NCI-H526 (cell line): ENCODE measurements at regions not wholly inside any gene's neighbourhood (a gene's known extent, or its start where the extent isn't known, plus 50 kb on each side); places are given as distances from the start of the nearest gene placed in this dataset.

Experiments
- DNase-seq, 2 experiments: peaks; one replicate each; lab custom pipeline; 2025; lab: John Stamatoyannopoulos, UW

DNA sequence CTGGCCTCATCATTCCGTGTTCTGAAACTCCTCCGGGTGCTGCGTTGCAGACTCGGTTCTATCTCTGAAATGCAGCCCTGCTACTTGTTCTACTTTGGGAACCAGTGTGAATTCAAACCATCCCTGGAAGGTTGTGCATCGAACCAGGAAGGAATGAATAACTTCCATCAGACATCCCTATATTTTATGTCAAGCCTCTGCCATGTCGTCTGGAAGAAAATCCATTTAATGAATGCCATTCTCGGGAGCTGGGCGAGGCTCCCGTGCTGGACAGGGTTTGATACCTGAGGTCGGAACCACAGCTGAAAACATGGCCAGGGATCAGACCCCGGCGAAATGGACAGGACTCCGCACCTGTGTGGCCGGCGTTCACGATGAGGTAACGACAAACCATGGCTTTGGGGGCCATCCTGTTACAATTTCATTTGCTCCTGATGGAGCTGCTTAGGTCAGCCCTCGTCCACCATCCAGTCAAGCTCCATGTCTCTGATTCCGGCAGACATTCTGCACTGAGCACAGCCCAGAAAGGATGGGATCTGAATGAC lies 821.6 kb downstream of the GALR1 start:
- DNase-seq: peak in 1 of 2 experiments; percentile 27

DNA sequence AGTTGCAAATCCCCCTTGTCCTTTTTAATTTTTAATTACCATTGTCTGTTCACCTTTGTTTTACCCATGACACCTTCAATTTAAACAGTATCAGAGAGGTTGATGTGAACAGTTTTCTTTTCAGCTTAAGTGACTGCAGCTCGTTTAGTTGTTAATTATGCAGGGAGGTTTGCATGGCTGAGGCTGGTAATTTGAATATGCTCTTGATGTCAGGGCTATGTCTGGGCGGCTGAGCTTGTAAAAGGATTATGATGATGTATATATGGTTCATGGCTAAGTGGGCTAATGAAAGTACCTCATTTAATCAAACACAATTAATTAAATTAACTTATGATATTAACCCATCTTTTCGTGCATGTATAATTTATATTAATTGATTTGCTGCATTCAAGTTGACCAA lies 822.1 kb downstream of the GALR1 start:
- peak in 1 of 2 experiments; percentile 56 for DNase-seq

DNA sequence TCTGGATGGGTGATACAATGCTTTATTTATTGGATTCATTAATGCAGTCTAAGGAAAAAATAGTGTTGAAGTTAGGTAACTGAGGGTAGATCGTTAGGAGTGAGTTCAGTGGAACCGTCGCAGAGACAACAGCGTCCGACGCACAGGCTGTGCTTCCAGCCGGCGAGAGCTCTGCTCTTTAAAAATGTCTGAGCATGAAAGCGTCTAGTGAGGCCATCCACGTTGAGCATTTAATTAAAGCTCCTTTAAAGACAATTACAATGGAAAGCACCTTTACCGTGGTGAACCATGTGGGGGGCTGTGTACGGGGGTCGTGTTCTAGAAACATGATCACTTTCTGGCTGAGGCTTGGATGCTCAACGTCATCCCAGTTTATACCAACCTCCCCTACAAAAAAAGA lies 822.7 kb downstream of the GALR1 start:
- DNase-seq: no peak

DNA sequence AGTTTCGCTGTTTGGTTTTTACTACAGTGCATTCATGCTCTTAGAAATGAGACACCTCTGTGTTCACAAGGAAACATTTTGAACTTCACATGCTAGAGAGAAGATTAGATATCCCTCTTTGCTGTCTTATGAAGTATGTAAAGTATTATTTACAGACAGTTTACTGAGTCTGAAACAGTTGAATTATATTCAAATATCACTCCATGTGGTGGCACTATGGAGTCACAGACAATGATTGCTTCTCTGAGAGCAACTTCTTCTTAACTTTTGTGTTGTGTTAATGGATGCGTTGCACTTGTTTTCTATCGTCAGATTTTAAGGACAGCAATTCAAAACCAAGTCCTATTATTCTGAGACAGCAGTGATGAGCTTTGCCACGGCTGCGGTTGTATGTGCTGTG lies 823.6 kb downstream of the GALR1 start:
- DNase-seq: peak in 1 of 2 experiments; percentile 13

DNA sequence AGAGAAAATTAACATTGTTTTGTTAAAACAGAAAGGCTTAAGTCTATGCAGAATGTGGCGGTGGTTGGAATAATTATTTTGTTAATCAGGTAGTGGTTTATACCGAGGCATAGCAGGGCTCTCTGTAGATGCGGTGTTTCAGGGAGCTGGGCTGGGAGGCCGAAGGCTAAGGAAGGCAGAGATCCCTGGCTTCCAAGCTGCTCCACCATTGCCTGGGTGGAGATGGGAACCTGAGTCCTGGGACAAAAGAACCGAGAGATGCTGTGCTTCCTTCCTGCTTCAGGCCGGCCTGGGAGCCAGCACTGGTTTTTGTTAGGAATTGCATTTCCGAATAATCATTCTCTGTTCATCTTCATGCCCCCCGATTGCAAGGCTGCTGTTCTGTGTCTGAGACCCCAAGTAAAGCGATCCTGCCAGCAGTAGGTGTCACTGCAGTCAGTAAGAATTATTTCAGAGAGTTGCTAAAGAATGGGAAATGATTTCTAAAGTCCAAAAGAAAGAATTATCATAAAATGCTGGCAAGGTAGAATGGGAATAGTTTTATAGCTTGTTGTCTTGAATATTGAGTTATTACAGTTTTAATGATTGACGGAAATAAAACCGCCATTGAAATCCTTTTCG lies 824.9 kb downstream of the GALR1 start:
- DNase-seq: no peak

DNA sequence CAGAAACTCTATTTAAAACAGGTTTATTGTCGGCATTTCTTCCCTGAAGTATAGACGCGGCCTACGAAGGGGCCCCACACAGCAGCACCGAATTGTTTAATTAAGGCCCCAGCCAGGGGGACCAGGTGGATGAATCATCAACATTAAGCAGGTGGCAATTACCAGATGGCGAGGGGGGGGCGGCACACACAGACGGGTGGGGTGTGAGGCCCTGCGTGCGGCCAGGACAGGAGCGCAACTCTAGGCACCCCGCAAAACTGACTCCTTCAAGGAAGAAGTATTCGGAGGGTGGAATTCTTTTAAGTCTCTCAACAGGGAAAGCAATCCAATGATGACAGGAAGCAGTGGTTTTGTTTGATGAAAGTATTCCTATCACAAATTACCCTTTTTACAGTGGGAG lies 830.4 kb downstream of the GALR1 start:
- DNase-seq: no peak

DNA sequence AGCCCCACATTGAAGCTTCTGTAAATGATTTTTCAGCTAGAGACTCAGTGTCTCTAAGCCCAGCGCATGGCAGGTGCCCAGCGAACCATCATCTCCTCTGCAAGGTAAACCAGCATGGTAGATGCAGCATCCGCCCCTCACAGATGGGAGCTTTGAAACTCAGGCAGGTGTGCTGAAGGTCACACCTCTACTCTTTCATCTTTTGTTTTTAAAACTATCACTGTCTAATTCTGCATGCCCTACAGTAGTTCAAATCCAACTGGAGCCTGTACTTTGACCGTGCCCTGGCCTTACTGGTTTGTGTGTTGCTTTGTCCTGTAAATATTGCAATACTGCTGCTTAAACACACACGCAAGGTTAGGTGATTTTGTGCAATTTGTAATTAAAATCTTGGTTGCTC lies 831.1 kb downstream of the GALR1 start:
- DNase-seq: no peak

DNA sequence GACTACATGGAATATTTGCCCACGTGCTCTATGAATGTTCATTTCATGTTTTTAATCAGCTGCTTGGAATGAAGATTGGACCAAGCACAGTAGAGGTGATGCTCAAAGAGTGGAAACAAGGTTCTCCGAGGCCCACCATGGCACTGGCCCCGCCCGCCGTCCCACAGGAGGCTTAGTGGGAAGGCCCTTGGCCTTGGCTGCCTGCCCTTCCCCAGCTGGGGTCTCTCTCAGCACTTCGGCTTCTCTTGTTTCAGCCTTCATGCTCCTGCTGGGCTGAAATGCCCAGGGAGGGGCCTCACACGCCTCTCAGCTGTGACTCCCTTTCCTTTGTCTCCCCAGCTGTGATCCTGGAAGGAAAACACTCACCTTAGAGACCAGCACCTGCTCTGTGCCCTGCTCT lies 833.2 kb downstream of the GALR1 start:
- no peak for DNase-seq

DNA sequence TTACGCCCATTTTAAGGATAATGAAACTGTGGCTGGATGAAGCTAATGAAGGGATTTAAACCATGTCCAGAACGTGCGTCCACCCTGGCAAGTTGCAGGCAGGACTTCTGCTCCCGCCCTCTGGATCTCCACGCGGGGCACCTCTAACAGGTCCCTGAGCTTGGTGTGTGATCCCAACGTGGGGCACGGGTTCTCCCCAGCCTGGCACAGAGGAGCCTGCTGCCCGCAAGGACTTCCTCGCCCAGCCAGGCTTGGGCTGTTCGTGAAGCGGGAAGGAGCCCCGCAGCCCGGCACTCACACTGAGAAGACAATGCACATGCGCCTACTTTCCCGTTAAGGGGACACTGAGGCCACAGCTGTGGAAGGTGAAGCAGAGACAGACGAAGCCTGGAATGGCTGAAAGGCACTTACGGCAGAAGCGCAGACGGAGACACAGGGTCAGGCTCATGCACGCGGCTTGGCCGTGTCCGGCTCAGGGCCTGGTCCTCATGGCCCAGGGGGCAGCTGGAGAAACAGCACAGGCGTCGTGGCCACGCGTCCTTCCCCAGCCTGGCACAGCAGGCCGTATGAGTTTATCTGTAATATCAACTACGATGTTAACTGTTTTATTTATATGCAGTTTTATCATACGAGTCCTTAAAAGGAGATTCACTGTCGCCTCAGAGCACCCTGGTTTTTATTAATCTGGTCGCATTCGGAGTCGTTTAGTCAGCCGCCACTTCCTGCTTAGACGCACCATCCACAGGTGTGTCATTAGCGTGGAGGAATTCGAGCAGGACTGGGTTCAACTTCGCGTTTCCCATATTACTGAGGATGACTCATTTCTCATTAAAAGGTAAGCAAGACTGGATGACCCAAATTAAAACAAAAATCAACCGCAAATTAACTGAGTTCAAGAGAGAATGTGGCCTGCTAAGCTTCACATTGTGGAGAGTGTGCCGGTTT lies 835.9 kb downstream of the GALR1 start:
- DNase-seq: no peak

DNA sequence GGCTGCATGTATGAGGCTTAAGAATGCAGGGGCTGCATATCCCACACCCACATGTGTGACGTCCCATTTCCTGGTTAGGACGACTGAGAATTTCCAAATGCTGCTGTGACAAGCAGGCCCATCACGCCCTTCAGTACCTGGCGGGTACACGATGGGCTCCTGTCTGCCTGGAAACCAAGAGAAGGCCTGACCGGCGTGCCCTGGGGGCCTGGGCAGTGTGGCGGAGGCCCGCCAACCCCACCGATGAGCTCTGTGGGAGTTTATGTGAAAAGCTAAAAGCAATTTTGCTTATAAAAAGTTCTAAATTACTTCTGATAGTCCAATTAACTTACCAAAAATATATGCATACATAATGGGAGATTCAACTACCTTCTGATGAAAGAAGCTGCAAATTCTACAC lies 837.3 kb downstream of the GALR1 start:
- DNase-seq: no peak

DNA sequence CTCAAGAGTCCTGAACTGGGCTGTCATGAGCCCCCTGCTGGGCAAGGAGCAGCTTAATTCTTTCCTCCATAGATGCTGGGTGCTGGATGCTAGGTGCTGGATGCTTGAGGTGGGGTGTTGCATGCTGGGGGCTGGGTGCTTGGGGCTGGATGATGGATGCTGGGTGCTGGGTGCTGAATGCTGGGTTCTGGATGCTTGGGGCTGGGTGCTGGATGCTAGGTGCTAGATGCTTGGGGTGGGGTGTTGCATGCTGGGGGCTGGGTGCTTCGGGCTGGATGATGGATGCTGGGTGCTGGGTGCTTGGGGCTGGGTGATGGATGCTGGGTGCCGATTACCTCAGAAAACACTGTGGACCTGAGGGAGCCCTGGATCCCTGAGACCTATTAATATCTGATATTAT lies 837.7 kb downstream of the GALR1 start:
- no peak for DNase-seq

DNA sequence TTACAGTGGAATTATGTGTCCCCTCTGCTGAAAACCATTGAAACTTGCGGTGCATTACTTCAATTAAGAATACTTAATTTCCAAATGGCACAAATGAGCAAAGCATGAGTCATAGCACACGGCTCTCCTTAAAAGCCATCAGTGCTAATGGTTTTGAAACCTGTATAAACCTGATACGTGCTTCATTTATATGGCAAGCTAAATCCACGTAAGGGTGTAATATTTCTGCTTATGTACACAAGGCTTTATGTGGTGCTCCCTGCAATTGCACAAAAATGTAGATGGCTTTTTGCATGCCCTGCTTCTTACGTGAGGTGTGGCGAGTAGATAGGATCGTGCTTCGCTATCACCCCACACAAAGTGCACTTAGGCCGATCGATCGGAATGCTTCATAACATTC lies 840.9 kb downstream of the GALR1 start:
- DNase-seq: no peak

DNA sequence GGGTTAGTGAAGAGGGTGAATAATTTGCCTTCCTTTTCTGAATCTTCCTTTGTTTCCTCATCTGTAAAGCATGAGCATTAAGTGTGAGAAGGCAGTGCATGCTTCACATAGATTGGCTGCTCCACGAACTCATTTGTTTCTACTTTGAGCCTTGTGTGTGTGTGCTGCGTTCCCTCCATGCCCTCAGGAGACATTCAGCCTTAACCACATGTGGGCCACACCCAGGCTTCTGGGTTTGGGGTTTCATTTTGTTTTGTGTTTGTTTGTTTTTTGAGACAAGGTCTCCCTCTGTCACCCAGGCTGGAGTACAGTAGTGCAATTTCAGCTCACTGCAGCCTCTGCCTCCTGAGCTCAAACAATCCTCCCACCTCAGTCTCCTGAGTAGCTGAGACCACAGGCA lies 843.3 kb downstream of the GALR1 start:
- no peak for DNase-seq

DNA sequence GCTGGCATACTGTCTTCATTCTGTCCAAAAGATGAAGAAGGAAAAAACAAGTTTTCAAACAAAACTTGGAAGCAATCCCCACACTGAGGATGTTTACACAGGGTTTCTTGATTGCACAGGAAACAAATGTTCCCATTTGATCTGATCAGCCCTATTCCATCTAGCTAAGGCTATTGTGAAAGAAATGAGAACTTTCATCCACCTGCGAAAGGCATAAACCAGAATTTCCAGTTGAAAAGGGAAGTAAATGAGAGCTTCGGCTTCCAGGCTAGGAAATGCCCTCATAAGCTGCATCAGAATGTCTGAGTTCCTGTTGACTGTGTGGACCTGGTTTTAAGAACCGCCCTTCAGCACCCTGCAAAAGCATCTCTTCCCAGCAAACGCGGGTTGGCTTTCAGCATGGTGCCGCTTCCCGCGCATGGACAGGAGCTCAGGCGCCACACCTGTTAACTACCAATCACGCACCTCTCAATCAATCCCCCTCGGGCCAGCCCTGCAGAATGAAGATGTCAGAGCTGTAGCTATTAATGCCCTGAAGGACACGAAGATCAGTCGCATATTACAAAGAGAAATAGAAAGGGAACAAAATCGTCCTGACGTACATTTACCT lies 850.4 kb downstream of the GALR1 start:
- DNase-seq: no peak

DNA sequence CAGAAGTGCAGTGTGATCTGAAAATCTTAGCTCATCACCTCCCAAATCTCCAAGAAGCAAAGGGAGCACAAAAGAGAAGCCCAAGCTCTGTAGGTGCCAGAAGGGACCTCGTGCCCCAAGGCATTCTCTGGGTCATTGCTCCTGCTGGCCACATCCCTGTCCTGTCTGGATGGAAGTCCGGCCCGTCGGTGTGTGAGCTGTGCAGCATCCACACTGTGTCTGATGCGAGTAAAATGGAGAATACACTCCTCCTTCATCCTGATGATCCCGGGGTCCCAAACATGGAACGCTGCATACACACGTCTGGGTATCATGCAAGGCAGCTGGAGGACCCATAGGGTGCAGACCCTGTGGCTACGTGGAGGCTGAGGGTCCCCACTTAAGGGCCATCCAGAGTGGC lies 851.4 kb downstream of the GALR1 start:
- DNase-seq: no peak

DNA sequence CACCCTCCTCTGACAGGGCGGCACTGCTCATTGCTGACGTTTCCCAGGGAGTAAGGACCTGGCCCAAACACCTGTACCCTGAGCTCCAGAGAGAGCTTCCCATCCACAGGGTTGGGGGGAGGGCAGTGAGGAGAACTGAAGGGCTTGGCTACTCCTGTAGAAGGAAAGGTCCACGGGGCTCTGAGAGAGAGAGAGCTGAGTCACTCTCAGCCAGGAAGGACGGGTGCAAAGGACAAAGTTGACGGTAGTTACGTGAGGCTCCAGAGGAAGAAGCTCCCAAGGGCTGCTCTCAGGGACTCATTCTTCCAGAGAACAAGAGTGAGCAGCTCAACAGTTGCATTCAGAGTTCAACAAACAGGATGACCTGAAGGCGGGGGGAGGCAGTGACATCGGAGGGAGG lies 852.5 kb downstream of the GALR1 start:
- no peak for DNase-seq

DNA sequence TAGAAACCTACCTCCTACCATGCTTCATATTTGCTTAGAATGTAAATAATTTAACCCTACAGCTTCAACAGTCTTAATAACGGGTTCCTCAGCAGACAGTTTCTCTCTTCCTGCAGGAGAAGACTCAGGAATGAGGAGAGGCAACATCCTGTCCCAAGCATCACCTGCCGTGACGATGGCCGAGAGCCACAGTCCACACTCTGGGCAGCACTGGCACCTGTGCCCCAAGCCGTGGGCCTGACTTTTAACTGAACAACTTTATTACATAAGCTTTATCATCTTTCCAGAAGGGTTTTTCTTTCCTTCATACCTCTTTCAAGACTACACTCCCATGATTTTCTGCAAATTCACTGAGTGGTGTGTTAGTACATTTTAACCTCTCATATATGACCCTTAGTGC lies 856.0 kb downstream of the GALR1 start:
- DNase-seq: no peak

DNA sequence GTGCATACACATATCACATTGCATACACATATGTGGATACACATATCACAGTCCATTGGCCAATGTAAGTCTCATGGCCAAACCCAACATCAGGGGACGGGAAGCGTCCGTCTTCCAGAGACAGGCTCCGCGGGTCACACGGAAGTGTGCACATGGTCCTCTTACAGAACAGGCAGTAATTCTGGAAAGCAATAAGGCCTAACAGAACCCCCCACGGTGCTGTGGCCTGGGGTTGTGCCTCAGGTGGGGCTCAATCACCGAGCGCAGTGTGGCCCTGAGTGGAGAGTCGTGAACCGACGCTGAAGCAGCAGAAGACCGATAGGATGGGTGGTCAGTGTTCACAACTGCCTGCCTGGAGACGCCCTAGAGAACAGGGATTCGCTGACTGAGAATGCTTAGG lies 857.3 kb downstream of the GALR1 start:
- no peak for DNase-seq

DNA sequence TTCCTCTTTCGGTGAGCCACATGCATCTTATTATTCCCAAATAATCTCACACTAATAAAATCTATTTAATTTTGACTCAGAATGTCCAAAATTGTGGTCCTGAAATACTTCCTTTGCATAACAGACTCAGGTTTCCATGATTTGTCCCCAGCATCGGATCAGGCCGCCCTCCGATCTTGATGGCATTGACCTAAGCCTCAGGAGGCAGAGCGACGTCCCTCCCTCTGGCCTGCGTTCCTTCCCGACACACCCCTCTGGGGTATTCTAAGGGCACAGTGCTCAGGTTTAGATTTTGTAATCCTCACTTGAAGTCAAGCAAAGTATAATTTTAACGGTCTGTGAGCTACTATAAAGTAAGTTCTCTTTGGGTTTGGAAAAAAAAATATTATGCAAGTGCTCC lies 857.7 kb downstream of the GALR1 start:
- DNase-seq: no peak

DNA sequence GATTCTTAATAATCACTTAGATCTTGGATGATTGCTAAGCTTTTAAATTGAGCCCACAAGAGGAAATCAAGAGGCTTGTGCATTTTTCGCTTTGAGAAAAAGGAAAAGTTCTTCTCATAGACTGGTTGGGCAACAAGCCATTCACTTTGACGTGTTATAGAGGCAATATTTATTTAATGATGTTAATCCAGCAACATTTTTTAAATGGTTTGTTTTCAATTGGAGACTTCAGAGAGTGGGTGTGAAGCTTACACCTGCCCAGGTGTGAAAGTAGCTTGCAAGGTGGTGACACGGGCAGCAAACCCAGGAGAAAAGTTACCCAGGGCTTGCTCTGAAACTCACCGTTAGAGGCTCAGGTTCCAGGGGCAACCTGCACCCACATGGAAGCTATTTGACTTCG lies 858.9 kb downstream of the GALR1 start:
- no peak for DNase-seq

DNA sequence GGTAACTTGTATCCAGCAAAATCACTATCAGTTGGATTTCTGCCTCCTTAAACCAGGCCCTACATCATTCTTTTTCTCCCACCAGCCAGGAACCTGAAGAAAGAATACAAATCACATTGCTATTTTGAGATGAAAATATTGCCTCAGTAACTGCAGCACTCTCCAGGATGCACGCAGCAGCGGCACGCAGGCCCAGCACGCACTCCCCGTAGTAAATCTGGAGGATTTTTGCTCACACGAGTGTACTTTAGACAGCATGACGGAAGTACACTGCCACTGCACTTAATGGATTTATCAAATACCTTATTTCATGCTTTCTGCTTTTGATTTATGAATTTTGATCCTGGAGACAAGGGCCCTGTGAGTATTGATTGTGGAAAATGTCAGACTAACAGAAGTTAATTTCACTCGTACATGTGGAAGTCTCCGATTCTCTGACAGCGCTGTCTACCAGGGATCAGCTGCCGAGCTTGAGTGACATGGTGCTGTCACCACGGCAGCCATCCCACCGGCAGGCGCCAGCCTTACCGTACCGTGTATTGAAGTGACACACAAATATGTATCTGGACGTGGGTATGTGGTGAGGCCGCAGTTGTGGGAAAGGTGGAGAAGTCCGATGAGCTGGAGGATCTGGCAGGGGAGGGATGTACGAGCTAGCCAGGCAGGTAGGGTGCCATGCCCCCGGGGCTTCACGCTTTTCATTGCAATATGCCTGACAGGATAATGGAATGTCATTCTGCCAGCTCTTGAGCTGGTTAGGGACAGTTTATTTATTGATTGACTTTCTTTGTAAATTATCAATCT lies 863.7 kb downstream of the GALR1 start:
- no peak for DNase-seq

DNA sequence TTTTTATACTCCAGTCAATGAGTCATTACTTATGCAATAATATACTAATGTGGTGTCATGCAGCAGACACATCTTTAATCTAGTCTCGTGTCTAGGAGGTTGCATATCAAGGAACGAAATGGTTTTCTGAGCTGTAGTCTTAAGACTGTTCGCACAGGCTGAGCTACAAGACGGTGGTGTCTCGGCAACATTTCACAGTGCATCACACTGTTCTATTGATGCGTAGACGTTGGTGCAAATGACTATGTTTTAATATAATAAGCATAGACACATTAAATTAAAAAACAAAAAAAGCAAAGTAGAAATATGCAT lies 864.2 kb downstream of the GALR1 start:
- no peak for DNase-seq
